ENCODE measurements at regions not wholly inside any gene's neighbourhood (a gene's known extent, or its start where the extent isn't known, plus 50 kb on each side); places are given as distances from the start of the nearest gene placed in this dataset.

GRCh38 chr6:56343295-56343694 lies 95.9 kb upstream of the COL21A1 start:
- Histone ChIP-seq H3K4me2 (ENCODE audit: low read length) (no peak overlapping the region), H3K9me2 (ENCODE audit: insufficient read depth) (no peaks in the 10 kb centered on the region), H3K4me1 (ENCODE audit: control insufficient read depth in 1 of 2, insufficient read depth in 2 of 2, low read length in 2 of 2) (no peaks in the 10 kb centered on the region), H3K9me3 (ENCODE audit: control insufficient read depth in 1 of 2, insufficient read depth in 1 of 2, low read depth in 1 of 2, low read length in 2 of 2) (no peaks in the 10 kb centered on the region), H2AFZ (ENCODE audit: low read depth, low read length, poor library complexity, severe bottlenecking) (no peak overlapping the region), H3K4me3 (replicated peaks in 1 of 2; ENCODE audit: low read depth in 1 of 2, low read length in 2 of 2) (no peak overlapping the region), H3K27ac (ENCODE audit: low read depth, low read length) (no peak overlapping the region), H3K9ac (ENCODE audit: low read length) (no peak overlapping the region), H3K36me3 (ENCODE audit: control insufficient read depth in 1 of 2, insufficient read depth in 2 of 2, low read length in 2 of 2) (no peaks in the 10 kb centered on the region), H3K27me3 (ENCODE audit: insufficient read depth, low read length) (no peaks in the 10 kb centered on the region), H3K79me2 (ENCODE audit: insufficient read depth, low read length) (no peaks in the 10 kb centered on the region), H4K20me1 (ENCODE audit: insufficient read depth) (no peaks in the 10 kb centered on the region)
- ChIA-PET CTCF (no interaction called here), POLR2A (no interaction called here), RAD21 (ENCODE audit: low non-redundant PET in 1 of 2, low total read pairs in 2 of 2, uncharacterized antibody in 2 of 2, unreplicated experiment in 2 of 2) (no interaction called here)
- intact Hi-C loops (cut with micrococcal nuclease): no loop called here
- ATAC-seq (no peak), DNase-seq (ENCODE audit: low read depth, low spot score) (no peak)
- TF ChIP-seq ZBTB33 (IDR thresholded peaks at IDR 0.05; ENCODE audit: extremely low read depth, insufficient replicate concordance, low read length): no peak
- no peak for TF ChIP-seq JUND (IDR thresholded peaks at IDR 0.05)
- TF ChIP-seq YY1 (IDR thresholded peaks at IDR 0.05; ENCODE audit: extremely low read depth, insufficient replicate concordance, low read depth, low read length): no peak
- no peak for TF ChIP-seq SRF (IDR thresholded peaks at IDR 0.05; ENCODE audit: low read depth)
- TF ChIP-seq FOSL1 (IDR thresholded peaks at IDR 0.05; ENCODE audit: low read depth): no peak
- no TSS peak for BruUV-seq (replicated peaks)

GRCh38 chr6:56339524-56339923 lies 92.1 kb upstream of the COL21A1 start:
- ATAC-seq: no peak
- POLR2A ChIA-PET: no interaction called here
- TF ChIP-seq RAD21 (IDR thresholded peaks at IDR 0.05; ENCODE audit: low read depth) (no peak), POLR2A (IDR thresholded peaks at IDR 0.05; ENCODE audit: borderline replicate concordance, extremely low read depth, insufficient read depth, insufficient read length) (no peak), ZBTB33 (IDR thresholded peaks at IDR 0.05; ENCODE audit: extremely low read depth, insufficient replicate concordance, low read length) (no peak), SIN3A (IDR thresholded peaks at IDR 0.05; ENCODE audit: low read depth) (no peak), YY1 (IDR thresholded peaks at IDR 0.05; ENCODE audit: extremely low read depth, insufficient replicate concordance, low read depth, low read length) (no peak), POLR2AphosphoS5 (IDR thresholded peaks at IDR 0.05; ENCODE audit: low read depth, low read length) (no peak), REST (IDR thresholded peaks at IDR 0.05; ENCODE audit: low read depth) (no peak), EZH2phosphoT487 (IDR thresholded peaks at IDR 0.05; ENCODE audit: borderline replicate concordance) (no peak), JUND (IDR thresholded peaks at IDR 0.05) (no peak), MAX (IDR thresholded peaks at IDR 0.05) (no peak), CBX3 (IDR thresholded peaks at IDR 0.05; ENCODE audit: low read depth) (no peak)

More at GRCh38 chr6:56339524-56339923, 92.1 kb upstream of the COL21A1 start:
- DNase-seq (ENCODE audit: low read depth, low spot score): no peak
- intact Hi-C loops (cut with micrococcal nuclease): no loop called here
- no peaks in the 10 kb centered on the region for H3K27me3 ChIP-seq (ENCODE audit: insufficient read depth, low read length)
- no peaks in the 10 kb centered on the region for H3K36me3 ChIP-seq (ENCODE audit: control insufficient read depth in 1 of 2, insufficient read depth in 2 of 2, low read length in 2 of 2)
- no peak overlapping the region for H3K4me3 ChIP-seq (replicated peaks in 1 of 2; ENCODE audit: low read depth in 1 of 2, low read length in 2 of 2)
- RAD21 ChIA-PET (ENCODE audit: low non-redundant PET in 1 of 2, low total read pairs in 2 of 2, uncharacterized antibody in 2 of 2, unreplicated experiment in 2 of 2): no interaction called here
- H4K20me1 ChIP-seq (ENCODE audit: insufficient read depth): no peaks in the 10 kb centered on the region
- H2AFZ ChIP-seq (ENCODE audit: low read depth, low read length, poor library complexity, severe bottlenecking): no peak overlapping the region
- H3K4me1 ChIP-seq (ENCODE audit: control insufficient read depth in 1 of 2, insufficient read depth in 2 of 2, low read length in 2 of 2): peaks cover 0 to 11% of the 10 kb centered on the region in 2 experiments; a peak in 2 of 4 replicates
- H3K9ac ChIP-seq (ENCODE audit: low read length): no peak overlapping the region
- H3K27ac ChIP-seq (ENCODE audit: low read depth, low read length): no peak overlapping the region
- CTCF ChIA-PET: interaction anchor here (1.2 kb wide), 1 partner anchor 253 kb away, joined by 3 read pairs; no protein-coding TSS in a partner anchor
- BruUV-seq (replicated peaks): no TSS peak
- no peaks in the 10 kb centered on the region for H3K9me2 ChIP-seq (ENCODE audit: insufficient read depth)
- no peak overlapping the region for H3K4me2 ChIP-seq (ENCODE audit: low read length)
- H3K9me3 ChIP-seq (ENCODE audit: control insufficient read depth in 1 of 2, insufficient read depth in 1 of 2, low read depth in 1 of 2, low read length in 2 of 2): no peaks in the 10 kb centered on the region
- no peaks in the 10 kb centered on the region for H3K79me2 ChIP-seq (ENCODE audit: insufficient read depth, low read length)

Measured in HCT116 (cell line).